BJ (cell line): ENCODE measurements at regions not wholly inside any gene's neighbourhood (a gene's known extent, or its start where the extent isn't known, plus 50 kb on each side); places are given as distances from the start of the nearest gene placed in this dataset.

Experiments used
- CTCF ChIA-PET: fragments of 350-600 bp; formaldehyde crosslinking; extraction: SDS; loops from one replicate; lab custom pipeline; 2021; ENCODE audit warnings: antibody characterized with exemption, inconsistent platforms; lab: Yijun Ruan, JAX
- POLR2A ChIA-PET: fragments of 300-600 bp; sonication (Branson Sonifier 250); formaldehyde crosslinking; extraction: SDS; loops from one replicate; lab custom pipeline; 2021; ENCODE audit warnings: antibody characterized with exemption; lab: Charles Lee
- DNase-seq: peaks from one replicate; pipeline ENCODE4 v3.0.0-alpha.2; 2011; ENCODE audit warnings: low read depth
- H3K27me3 ChIP-seq: 2 replicates; pipeline ENCODE4 v1.6.0; 2011; ENCODE audit warnings: low read length; ENCODE audit not compliant: control insufficient read depth, insufficient read depth
- H3K36me3 ChIP-seq: 2 replicates; pipeline ENCODE4 v1.5.1; 2011; ENCODE audit warnings: low read length; ENCODE audit not compliant: control insufficient read depth, insufficient read depth
- H3K4me3 ChIP-seq: 2 replicates; pipeline ENCODE4 v1.5.1; 2011; ENCODE audit warnings: low read depth, mild to moderate bottlenecking, control low read depth, low read length
- CTCF ChIP-seq: IDR thresholded peaks from 2 replicates; pipeline ENCODE4 v1.5.1; 2011; ENCODE audit warnings: low read depth, mild to moderate bottlenecking, control low read depth, inconsistent platforms, low read length, moderate library complexity; ENCODE audit not compliant: insufficient read depth

- POLR2A ChIA-PET: no interaction called here
- CTCF ChIA-PET: no interaction called here
- DNase-seq: no peak
- peaks cover 4% of the 10 kb centered on the region; the same call in 1 of the 2 replicates for H3K27me3 ChIP-seq
- no peaks in the 10 kb centered on the region for H3K36me3 ChIP-seq
- no peak overlapping the region for H3K4me3 ChIP-seq
- no peak for TF ChIP-seq CTCF
Measured at GRCh38 chr2:45312275-45312674, 298.8 kb downstream of the SRBD1 start.

GRCh38 chr2:45311559-45311958 lies 299.5 kb downstream of the SRBD1 start:
- POLR2A ChIA-PET: no interaction called here
- Histone ChIP-seq H3K36me3 (no peaks in the 10 kb centered on the region), H3K4me3 (no peak overlapping the region), H3K27me3 (peaks cover 4% of the 10 kb centered on the region)
- DNase-seq: no peak
- CTCF ChIA-PET: no interaction called here
- no peak for TF ChIP-seq CTCF

DNA sequence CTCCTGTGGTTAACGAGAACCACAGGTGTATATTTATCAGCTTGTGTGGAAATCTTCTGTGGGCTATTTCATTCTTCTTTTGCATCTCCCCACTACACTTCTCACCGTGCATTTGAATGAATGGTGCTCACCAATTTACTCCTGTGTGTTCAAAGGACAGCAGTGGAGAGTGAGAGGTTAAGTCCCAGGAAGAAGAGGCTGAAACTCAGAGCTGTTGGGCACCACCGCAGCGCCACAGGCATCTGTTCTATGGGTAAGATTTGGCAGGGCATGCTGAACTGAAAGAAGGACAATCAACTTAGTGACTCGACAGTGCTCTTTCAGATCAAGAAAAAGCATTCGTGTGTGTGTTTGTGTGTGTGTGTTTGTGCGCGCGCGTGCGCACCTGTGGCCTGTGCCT lies 297.9 kb upstream of the SIX2 start:
- no peaks in the 10 kb centered on the region for H3K36me3 ChIP-seq
- peaks cover 14% of the 10 kb centered on the region for H3K27me3 ChIP-seq
- ChIA-PET POLR2A (no interaction called here), CTCF (interaction anchor here (1.3 kb wide), 1 partner anchor 15 kb away, joined by 3 read pairs; no protein-coding TSS in a partner anchor)
- no peak for TF ChIP-seq CTCF
- H3K4me3 ChIP-seq: no peak overlapping the region
- no peak for DNase-seq

DNA sequence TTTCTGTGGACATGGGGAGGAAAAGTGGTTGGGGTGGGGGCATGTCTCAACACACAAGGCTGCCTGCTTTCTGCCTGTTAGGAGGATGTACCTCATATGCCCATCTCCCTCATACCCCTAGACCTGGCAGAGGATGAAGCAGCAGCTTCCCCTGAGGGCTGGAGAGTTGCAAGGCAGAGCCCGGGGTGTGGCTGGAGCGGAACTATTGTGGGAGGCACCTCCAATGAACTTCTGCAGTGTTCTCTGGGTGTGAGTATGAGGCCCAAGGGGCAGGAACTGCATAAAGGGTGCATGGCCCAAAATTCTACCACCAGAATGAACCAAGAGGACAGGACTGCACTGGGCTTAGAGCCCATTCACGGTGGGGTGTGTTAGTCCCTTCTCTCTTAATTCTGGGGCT lies 296.3 kb upstream of the SIX2 start:
- ChIA-PET POLR2A (no interaction called here), CTCF (no interaction called here)
- no peak for DNase-seq
- Histone ChIP-seq H3K36me3 (no peaks in the 10 kb centered on the region), H3K4me3 (no peak overlapping the region), H3K27me3 (peaks cover 16% of the 10 kb centered on the region)
- no peak for TF ChIP-seq CTCF

- Histone ChIP-seq H3K4me3 (no peak overlapping the region), H3K27me3 (peaks cover 20% of the 10 kb centered on the region), H3K36me3 (no peaks in the 10 kb centered on the region)
- no peak for DNase-seq
- CTCF ChIA-PET: no interaction called here
- POLR2A ChIA-PET: interaction anchor here (0.5 kb wide), 1 partner anchor 278 kb away, joined by 3 read pairs; no protein-coding TSS in a partner anchor
- no peak for TF ChIP-seq CTCF
Measured at GRCh38 chr2:45303417-45304202, 294.4 kb upstream of the SIX2 start.
